ENCODE measurements at regions not wholly inside any gene's neighbourhood (a gene's known extent, or its start where the extent isn't known, plus 50 kb on each side); places are given as distances from the start of the nearest gene placed in this dataset.

DNA sequence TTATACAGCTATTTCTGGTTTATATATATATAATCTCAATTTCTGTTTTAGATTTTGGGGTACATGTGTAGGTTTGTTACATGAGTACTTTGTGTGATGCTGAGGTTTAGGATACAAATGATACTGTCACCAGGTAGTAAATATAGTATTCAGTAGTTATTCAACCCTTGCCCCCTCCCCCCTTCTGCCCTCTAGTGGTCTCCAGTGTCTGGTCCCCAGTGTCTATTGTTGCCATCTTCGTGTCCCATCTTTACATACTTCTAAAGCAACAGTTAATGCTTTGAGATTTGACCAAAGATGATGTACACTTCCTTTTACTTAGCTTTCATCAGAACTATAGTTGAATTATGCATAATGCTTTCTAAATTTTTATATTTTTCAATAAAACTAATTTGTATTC lies 1623.4 kb upstream of the PRR20A start:
- Histone ChIP-seq H3K9me3 (ENCODE audit: control insufficient read depth in 3 of 3, low read length in 3 of 3) (peaks cover 0 to 2% (median 0%) of the 10 kb centered on the region in 3 donors), H3K36me3 (ENCODE audit: control insufficient read depth in 3 of 3, insufficient read depth in 3 of 3, low read length in 3 of 3) (no peaks in the 10 kb centered on the region), H3K4me3 (ENCODE audit: low read length in 3 of 3) (no peak overlapping the region), H3K4me1 (ENCODE audit: control insufficient read depth in 3 of 3, insufficient read depth in 3 of 3, low read length in 3 of 3) (no peaks in the 10 kb centered on the region), H3K27ac (ENCODE audit: low read depth, low read length) (no peak overlapping the region), H3K9ac (ENCODE audit: low read depth in 1 of 3, low read length in 3 of 3) (no peak overlapping the region), H3K27me3 (ENCODE audit: control insufficient read depth in 3 of 3, insufficient read depth in 3 of 3, low read length in 3 of 3) (no peaks in the 10 kb centered on the region)

DNA sequence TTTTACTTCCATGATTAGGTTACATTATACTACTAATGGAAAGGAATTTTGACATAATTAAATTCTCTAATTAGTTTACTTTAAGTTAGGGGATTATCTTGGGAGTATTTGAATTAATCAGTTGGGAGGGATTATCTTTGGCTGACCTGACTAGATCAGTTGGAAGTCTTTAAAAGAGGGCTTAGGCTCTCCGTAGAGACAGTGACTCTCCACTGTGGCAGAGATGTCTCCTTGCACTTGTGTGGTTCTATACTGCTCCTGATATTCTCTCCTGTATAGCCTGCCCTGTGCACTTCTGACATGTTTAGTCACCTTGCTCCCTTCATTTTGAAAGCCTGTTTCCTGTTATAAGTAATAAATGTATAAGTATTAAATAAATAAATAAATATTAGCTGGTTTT lies 1612.3 kb upstream of the PRR20A start:
- Histone ChIP-seq H3K4me1 (ENCODE audit: control insufficient read depth in 3 of 3, insufficient read depth in 3 of 3, low read length in 3 of 3) (no peaks in the 10 kb centered on the region), H3K36me3 (ENCODE audit: control insufficient read depth in 3 of 3, insufficient read depth in 3 of 3, low read length in 3 of 3) (no peaks in the 10 kb centered on the region), H3K27ac (ENCODE audit: low read depth, low read length) (no peak overlapping the region), H3K9me3 (ENCODE audit: control insufficient read depth in 3 of 3, low read length in 3 of 3) (peaks cover 0 to 4% (median 0%) of the 10 kb centered on the region in 3 donors), H3K9ac (ENCODE audit: low read depth in 1 of 3, low read length in 3 of 3) (no peak overlapping the region), H3K4me3 (ENCODE audit: low read length in 3 of 3) (no peak overlapping the region), H3K27me3 (ENCODE audit: control insufficient read depth in 3 of 3, insufficient read depth in 3 of 3, low read length in 3 of 3) (no peaks in the 10 kb centered on the region)

DNA sequence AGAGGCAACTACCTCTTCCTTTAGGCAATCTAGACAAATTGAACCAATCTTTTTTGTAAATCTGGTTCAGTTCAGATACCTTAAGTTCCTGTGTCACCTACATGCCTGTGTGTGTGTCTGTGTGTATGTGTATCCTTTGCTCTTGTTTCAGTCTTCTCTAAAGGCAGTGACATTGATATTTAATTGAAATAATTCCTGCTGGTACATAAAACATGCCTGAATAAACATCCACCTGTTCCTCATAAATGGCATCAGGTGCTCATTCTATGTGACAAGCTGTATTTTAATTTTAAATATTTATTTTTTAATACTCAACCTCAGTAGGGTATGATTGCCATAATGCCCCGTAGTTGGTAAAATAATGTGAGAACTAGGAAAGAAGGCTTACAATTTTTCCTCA lies 1606.4 kb upstream of the PRR20A start:
- H3K9me3 ChIP-seq (ENCODE audit: control insufficient read depth in 3 of 3, low read length in 3 of 3): no peaks in the 10 kb centered on the region
- no peaks in the 10 kb centered on the region for H3K27me3 ChIP-seq (ENCODE audit: control insufficient read depth in 3 of 3, insufficient read depth in 3 of 3, low read length in 3 of 3)
- H3K4me1 ChIP-seq (ENCODE audit: control insufficient read depth in 3 of 3, insufficient read depth in 3 of 3, low read length in 3 of 3): no peaks in the 10 kb centered on the region
- no peak overlapping the region for H3K27ac ChIP-seq (ENCODE audit: low read depth, low read length)
- no peak overlapping the region for H3K4me3 ChIP-seq (ENCODE audit: low read length in 3 of 3)
- H3K36me3 ChIP-seq (ENCODE audit: control insufficient read depth in 3 of 3, insufficient read depth in 3 of 3, low read length in 3 of 3): no peaks in the 10 kb centered on the region
- no peak overlapping the region for H3K9ac ChIP-seq (ENCODE audit: low read depth in 1 of 3, low read length in 3 of 3)

DNA sequence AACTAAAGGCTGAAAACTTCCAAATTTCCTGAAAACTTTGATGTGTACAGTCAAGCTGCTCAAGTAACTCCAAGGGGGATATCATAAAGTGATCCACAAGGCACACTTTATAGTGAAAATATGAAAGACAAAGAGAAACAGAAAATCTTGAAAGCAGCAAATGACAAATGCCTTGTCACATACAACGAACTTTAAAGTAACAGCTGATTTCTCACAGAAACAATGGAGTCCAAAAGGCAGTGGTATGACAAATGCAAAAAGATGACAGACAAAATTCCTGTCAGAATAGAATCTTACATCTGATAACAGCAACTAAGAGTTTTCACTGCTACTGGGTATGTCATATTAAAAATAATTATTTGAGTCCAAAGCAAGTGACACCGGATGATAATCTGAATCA lies 1602.3 kb upstream of the PRR20A start:
- H3K4me1 ChIP-seq (ENCODE audit: control insufficient read depth in 3 of 3, insufficient read depth in 3 of 3, low read length in 3 of 3): no peaks in the 10 kb centered on the region
- no peak overlapping the region for H3K27ac ChIP-seq (ENCODE audit: low read depth, low read length)
- no peaks in the 10 kb centered on the region for H3K27me3 ChIP-seq (ENCODE audit: control insufficient read depth in 3 of 3, insufficient read depth in 3 of 3, low read length in 3 of 3)
- no peak overlapping the region for H3K4me3 ChIP-seq (ENCODE audit: low read length in 3 of 3)
- H3K36me3 ChIP-seq (ENCODE audit: control insufficient read depth in 3 of 3, insufficient read depth in 3 of 3, low read length in 3 of 3): no peaks in the 10 kb centered on the region
- no peak overlapping the region for H3K9ac ChIP-seq (ENCODE audit: low read depth in 1 of 3, low read length in 3 of 3)
- no peaks in the 10 kb centered on the region for H3K9me3 ChIP-seq (ENCODE audit: control insufficient read depth in 3 of 3, low read length in 3 of 3)

DNA sequence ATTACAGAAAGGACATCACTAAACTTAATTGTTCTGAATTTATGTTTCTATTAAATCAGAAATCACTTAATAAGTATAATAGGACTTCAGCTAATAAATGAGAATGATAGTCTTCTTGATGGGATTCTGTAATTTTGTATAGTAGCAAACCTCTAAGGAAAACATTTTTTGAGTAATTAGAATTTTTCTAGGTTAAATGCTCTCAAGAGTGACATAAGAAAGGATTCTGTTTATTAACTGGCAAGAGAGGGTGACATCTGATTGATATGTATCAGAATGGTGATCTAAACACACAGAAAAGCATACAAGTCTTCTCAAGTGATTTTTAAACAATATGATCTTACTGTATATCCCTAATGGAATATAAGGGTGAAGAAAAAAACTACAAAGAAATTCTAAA lies 1597.7 kb upstream of the PRR20A start:
- H3K9ac ChIP-seq (ENCODE audit: low read depth in 1 of 3, low read length in 3 of 3): no peak overlapping the region
- H3K36me3 ChIP-seq (ENCODE audit: control insufficient read depth in 3 of 3, insufficient read depth in 3 of 3, low read length in 3 of 3): no peaks in the 10 kb centered on the region
- H3K9me3 ChIP-seq (ENCODE audit: control insufficient read depth in 3 of 3, low read length in 3 of 3): no peaks in the 10 kb centered on the region
- no peaks in the 10 kb centered on the region for H3K4me1 ChIP-seq (ENCODE audit: control insufficient read depth in 3 of 3, insufficient read depth in 3 of 3, low read length in 3 of 3)
- H3K27me3 ChIP-seq (ENCODE audit: control insufficient read depth in 3 of 3, insufficient read depth in 3 of 3, low read length in 3 of 3): no peaks in the 10 kb centered on the region
- H3K27ac ChIP-seq (ENCODE audit: low read depth, low read length): no peak overlapping the region
- no peak overlapping the region for H3K4me3 ChIP-seq (ENCODE audit: low read length in 3 of 3)

DNA sequence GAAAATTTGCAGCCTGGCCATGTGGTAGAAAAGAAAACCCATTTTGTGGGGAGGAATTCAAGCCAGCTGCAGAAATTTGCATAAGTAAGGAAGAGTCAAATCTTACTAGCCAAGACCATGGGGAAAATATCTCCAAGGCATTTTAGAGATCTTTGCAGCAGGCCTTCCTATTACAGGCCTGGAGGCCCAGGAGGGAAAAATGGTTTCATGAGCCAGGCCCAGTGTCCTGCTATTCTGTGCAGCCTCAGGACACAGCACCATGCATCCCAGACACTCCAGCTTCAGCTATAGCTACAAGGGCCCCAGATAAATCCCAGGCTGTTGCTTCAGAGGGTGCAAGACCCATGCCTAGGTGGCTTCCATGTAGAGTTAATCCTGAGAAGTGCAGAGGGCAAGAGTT lies 1590.1 kb upstream of the PRR20A start:
- Histone ChIP-seq H3K27ac (ENCODE audit: low read depth, low read length) (no peak overlapping the region), H3K27me3 (ENCODE audit: control insufficient read depth in 3 of 3, insufficient read depth in 3 of 3, low read length in 3 of 3) (no peaks in the 10 kb centered on the region), H3K9me3 (ENCODE audit: control insufficient read depth in 3 of 3, low read length in 3 of 3) (no peaks in the 10 kb centered on the region), H3K4me1 (ENCODE audit: control insufficient read depth in 3 of 3, insufficient read depth in 3 of 3, low read length in 3 of 3) (no peaks in the 10 kb centered on the region), H3K4me3 (ENCODE audit: low read length in 3 of 3) (no peak overlapping the region), H3K9ac (ENCODE audit: low read depth in 1 of 3, low read length in 3 of 3) (no peak overlapping the region), H3K36me3 (ENCODE audit: control insufficient read depth in 3 of 3, insufficient read depth in 3 of 3, low read length in 3 of 3) (no peaks in the 10 kb centered on the region)

DNA sequence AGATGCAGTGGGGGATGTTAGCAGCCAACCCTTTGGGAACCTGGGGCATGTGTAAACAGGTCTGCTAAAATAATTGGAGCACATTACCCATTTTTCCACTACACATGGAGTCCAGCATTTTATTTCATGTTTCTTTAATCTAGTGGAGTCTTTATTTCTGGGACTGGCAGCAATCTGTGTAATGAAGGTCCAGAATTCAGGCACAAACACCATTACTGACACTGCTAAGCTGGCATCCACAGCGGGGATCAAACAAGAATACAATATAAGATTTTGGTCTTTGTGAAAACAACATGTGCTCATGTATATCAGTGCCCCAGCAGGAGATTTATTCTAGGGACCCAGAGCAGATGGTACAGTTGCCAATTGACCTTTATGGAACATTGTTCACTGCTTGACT lies 1587.0 kb upstream of the PRR20A start:
- Histone ChIP-seq H3K4me1 (ENCODE audit: control insufficient read depth in 3 of 3, insufficient read depth in 3 of 3, low read length in 3 of 3) (no peaks in the 10 kb centered on the region), H3K27ac (ENCODE audit: low read depth, low read length) (no peak overlapping the region), H3K4me3 (ENCODE audit: low read length in 3 of 3) (no peak overlapping the region), H3K9ac (ENCODE audit: low read depth in 1 of 3, low read length in 3 of 3) (no peak overlapping the region), H3K9me3 (ENCODE audit: control insufficient read depth in 3 of 3, low read length in 3 of 3) (no peaks in the 10 kb centered on the region), H3K27me3 (ENCODE audit: control insufficient read depth in 3 of 3, insufficient read depth in 3 of 3, low read length in 3 of 3) (no peaks in the 10 kb centered on the region), H3K36me3 (ENCODE audit: control insufficient read depth in 3 of 3, insufficient read depth in 3 of 3, low read length in 3 of 3) (no peaks in the 10 kb centered on the region)

DNA sequence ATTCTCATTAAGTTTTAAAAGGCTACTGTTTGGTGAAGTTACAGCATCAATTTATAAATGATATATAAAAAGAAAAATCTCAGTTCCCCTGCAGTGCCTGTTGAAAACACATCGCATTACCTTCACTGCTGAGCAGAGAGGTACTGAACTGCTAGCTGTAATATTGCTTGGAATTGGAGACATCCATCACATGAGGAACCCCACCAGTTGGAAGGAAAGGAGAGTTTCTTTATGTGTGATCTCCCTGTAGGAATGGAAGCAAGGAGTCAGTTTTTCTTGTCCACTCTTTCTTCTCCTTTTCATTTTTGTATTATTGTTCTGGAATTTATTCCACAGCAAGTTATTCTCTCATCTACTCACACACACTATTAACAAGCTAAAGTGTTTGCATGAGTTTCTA lies 1586.0 kb upstream of the PRR20A start:
- Histone ChIP-seq H3K27me3 (ENCODE audit: control insufficient read depth in 3 of 3, insufficient read depth in 3 of 3, low read length in 3 of 3) (no peaks in the 10 kb centered on the region), H3K9ac (ENCODE audit: low read depth in 1 of 3, low read length in 3 of 3) (no peak overlapping the region), H3K9me3 (ENCODE audit: control insufficient read depth in 3 of 3, low read length in 3 of 3) (no peaks in the 10 kb centered on the region), H3K4me3 (ENCODE audit: low read length in 3 of 3) (no peak overlapping the region), H3K36me3 (ENCODE audit: control insufficient read depth in 3 of 3, insufficient read depth in 3 of 3, low read length in 3 of 3) (no peaks in the 10 kb centered on the region), H3K4me1 (ENCODE audit: control insufficient read depth in 3 of 3, insufficient read depth in 3 of 3, low read length in 3 of 3) (no peaks in the 10 kb centered on the region), H3K27ac (ENCODE audit: low read depth, low read length) (no peak overlapping the region)

DNA sequence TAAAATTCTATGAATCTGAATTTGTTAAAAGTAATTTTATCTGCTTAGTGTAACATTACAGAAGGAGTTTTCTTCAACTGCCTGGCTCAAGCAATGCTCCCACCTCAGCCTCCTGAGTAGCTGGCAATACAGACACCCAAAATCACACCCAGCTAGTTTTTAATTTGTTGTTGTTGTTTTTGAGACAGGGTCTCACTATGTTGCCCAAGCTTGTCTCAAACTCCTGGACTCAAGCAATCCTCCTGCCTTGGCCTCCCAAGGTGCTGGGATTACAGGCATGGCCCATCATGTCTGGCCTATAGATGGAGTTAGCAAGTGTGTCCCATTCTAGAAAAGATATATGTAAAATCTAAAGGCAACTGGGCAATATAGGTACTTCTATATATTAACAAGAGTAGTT lies 1580.4 kb upstream of the PRR20A start:
- no peak overlapping the region for H3K4me3 ChIP-seq (ENCODE audit: low read length in 3 of 3)
- H3K27me3 ChIP-seq (ENCODE audit: control insufficient read depth in 3 of 3, insufficient read depth in 3 of 3, low read length in 3 of 3): no peaks in the 10 kb centered on the region
- H3K4me1 ChIP-seq (ENCODE audit: control insufficient read depth in 3 of 3, insufficient read depth in 3 of 3, low read length in 3 of 3): no peaks in the 10 kb centered on the region
- no peaks in the 10 kb centered on the region for H3K36me3 ChIP-seq (ENCODE audit: control insufficient read depth in 3 of 3, insufficient read depth in 3 of 3, low read length in 3 of 3)
- no peaks in the 10 kb centered on the region for H3K9me3 ChIP-seq (ENCODE audit: control insufficient read depth in 3 of 3, low read length in 3 of 3)
- no peak overlapping the region for H3K9ac ChIP-seq (ENCODE audit: low read depth in 1 of 3, low read length in 3 of 3)
- H3K27ac ChIP-seq (ENCODE audit: low read depth, low read length): no peak overlapping the region

DNA sequence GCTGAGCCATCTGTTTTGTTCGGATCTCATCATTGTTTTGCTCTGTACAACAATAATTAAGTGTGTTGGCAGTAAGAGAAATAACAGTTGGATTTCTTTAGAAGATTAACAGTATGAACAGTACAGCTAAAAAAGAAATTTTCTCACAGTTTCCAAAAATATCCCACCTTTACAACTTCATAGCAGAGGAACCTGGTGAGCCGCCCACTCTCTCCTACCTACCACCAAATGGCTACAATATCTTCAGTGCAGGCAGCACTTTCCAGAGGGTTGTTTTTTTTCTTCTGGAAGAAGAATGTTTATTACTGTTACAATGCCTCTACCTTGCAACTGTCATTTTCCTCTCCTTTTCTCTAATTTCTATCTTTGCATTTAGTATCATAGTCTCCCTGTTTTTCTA lies 1577.5 kb upstream of the PRR20A start:
- Histone ChIP-seq H3K9ac (ENCODE audit: low read depth in 1 of 3, low read length in 3 of 3) (no peak overlapping the region), H3K27ac (ENCODE audit: low read depth, low read length) (no peak overlapping the region), H3K27me3 (ENCODE audit: control insufficient read depth in 3 of 3, insufficient read depth in 3 of 3, low read length in 3 of 3) (no peaks in the 10 kb centered on the region), H3K36me3 (ENCODE audit: control insufficient read depth in 3 of 3, insufficient read depth in 3 of 3, low read length in 3 of 3) (no peaks in the 10 kb centered on the region), H3K4me3 (ENCODE audit: low read length in 3 of 3) (no peak overlapping the region), H3K4me1 (ENCODE audit: control insufficient read depth in 3 of 3, insufficient read depth in 3 of 3, low read length in 3 of 3) (no peaks in the 10 kb centered on the region), H3K9me3 (ENCODE audit: control insufficient read depth in 3 of 3, low read length in 3 of 3) (no peaks in the 10 kb centered on the region)

DNA sequence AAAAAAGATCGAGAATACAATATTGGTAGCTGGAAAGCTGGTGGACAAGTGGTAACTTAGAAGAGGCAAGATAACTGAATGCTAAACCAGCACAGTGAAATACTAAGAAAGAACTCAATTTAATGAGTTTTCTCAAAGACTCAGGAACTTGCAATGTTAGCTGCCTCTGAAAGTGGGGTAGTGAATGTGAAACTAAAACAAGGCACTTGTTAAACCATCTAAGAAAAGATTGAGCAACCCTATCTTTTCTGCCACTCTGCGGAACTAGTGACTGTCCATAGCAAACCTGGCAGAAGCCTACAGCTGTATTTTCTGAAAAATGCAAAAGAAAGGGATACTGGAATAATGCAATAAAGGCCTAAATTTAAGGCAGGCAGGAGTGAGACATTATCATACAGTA lies 1574.4 kb upstream of the PRR20A start:
- H3K4me3 ChIP-seq (ENCODE audit: low read length in 3 of 3): no peak overlapping the region
- no peaks in the 10 kb centered on the region for H3K27me3 ChIP-seq (ENCODE audit: control insufficient read depth in 3 of 3, insufficient read depth in 3 of 3, low read length in 3 of 3)
- H3K9me3 ChIP-seq (ENCODE audit: control insufficient read depth in 3 of 3, low read length in 3 of 3): no peaks in the 10 kb centered on the region
- no peak overlapping the region for H3K27ac ChIP-seq (ENCODE audit: low read depth, low read length)
- no peak overlapping the region for H3K9ac ChIP-seq (ENCODE audit: low read depth in 1 of 3, low read length in 3 of 3)
- no peaks in the 10 kb centered on the region for H3K36me3 ChIP-seq (ENCODE audit: control insufficient read depth in 3 of 3, insufficient read depth in 3 of 3, low read length in 3 of 3)
- H3K4me1 ChIP-seq (ENCODE audit: control insufficient read depth in 3 of 3, insufficient read depth in 3 of 3, low read length in 3 of 3): no peaks in the 10 kb centered on the region

All from skeletal muscle tissue (tissue), 3 donors.